Suprapubic skin (tissue), 3 donors: ENCODE measurements at regions not wholly inside any gene's neighbourhood (a gene's known extent, or its start where the extent isn't known, plus 50 kb on each side); places are given as distances from the start of the nearest gene placed in this dataset.

ENCODE experiments used
- CTCF ChIP-seq, 2 donors: fragments of 200-600 bp in 1 of 2; fragments of 450-650 bp in 1 of 2; sonication (generic) in 1 of 2; IDR thresholded peaks; one replicate each; pipeline ENCODE4 v1.5.1; 2016 to 2019; ENCODE audit warnings: antibody characterized with exemption in 2 of 2, mild to moderate bottlenecking in 1 of 2, moderate library complexity in 1 of 2
- POLR2AphosphoS5 ChIP-seq, 3 donors: sonication (generic); formaldehyde crosslinking; IDR thresholded peaks; one replicate each; pipeline ENCODE4 v1.6.1; 2017; ENCODE audit warnings: antibody characterized with exemption in 3 of 3

DNA sequence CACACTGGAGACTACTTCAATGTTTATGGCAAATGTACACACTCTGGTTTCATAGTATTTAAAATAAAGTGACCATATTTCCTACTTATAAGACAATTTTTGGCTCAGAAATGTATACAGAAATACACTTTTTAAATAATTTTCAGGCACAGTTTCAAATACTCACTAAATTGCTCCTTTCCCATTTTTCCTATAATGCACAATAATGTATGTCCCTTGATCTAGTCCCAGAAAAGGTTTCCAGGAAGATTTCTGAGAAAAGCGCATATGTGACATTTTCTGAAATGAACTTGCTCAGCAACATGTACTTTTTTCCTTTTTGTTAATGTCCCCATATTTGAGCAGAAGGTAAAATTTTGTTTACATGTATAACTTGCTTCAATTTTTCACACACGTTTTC lies 591.4 kb downstream of the CD109 start:
- TF ChIP-seq CTCF (IDR thresholded peaks at IDR 0.05) = no peak
- no peak for TF ChIP-seq POLR2AphosphoS5 (IDR thresholded peaks at IDR 0.05)
